IMR-90 (cell line): ENCODE measurements at regions not wholly inside any gene's neighbourhood (a gene's known extent, or its start where the extent isn't known, plus 50 kb on each side); places are given as distances from the start of the nearest gene placed in this dataset.

ENCODE experiments used
- CEBPB ChIP-seq: IDR thresholded peaks from 2 replicates; pipeline ENCODE4 v1.6.1; 2012; ENCODE audit warnings: low read depth, low read length, improper control_type of control experiment
- MAZ ChIP-seq: IDR thresholded peaks from 2 replicates; pipeline ENCODE4 v1.6.1; 2012; ENCODE audit warnings: low read depth, mild to moderate bottlenecking, low read length, improper control_type of control experiment, moderate library complexity, borderline replicate concordance
- POLR2A ChIP-seq: IDR thresholded peaks from 2 replicates; pipeline ENCODE4 v1.6.1; 2012; ENCODE audit warnings: mild to moderate bottlenecking, low read depth, low read length
- RAD21 ChIP-seq: IDR thresholded peaks from 2 replicates; pipeline ENCODE4 v1.6.1; 2012; ENCODE audit warnings: low read length, improper control_type of control experiment

DNA sequence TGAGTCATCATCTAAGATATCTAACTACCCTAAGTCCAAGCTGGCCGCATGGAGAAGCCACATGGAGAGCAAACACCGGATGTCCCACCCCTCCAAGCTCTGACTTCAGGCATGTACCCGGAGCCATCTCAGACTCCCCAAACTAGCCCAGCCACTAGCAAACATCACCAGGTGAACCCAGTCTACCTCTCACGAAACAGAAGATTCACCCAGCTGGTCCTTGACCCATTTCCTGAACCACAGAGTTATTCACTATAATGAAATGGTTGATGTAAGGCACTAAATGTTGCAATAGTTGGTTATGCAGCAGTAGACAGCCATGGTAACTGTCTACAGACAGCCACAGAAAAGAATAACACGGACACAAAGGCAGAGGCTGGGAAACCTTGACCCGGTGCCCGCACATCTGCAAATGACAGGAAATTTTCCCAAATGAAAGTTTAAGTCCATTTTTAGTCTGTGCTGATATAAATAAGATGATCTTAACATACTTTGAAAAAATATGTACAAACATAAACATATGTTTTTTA is 265.5 kb upstream of the ATP10A start:
- 0 out of 2 replicates have a peak, but pooled peaks have one; percentile 16 for TF ChIP-seq CEBPB
- TF ChIP-seq POLR2A, result no peak
- TF ChIP-seq RAD21, result no peak
- no peak for TF ChIP-seq MAZ
